Posterior cingulate gyrus (tissue), 11 donors: ENCODE measurements at regions not wholly inside any gene's neighbourhood (a gene's known extent, or its start where the extent isn't known, plus 50 kb on each side); places are given as distances from the start of the nearest gene placed in this dataset.
"Not testable (repeated sequence)": the region's sequence is repeated elsewhere in the genome, so short reads cannot be mapped to it uniquely, and the experiment has no call there.

Experiments
- DNase-seq, 10 donors: peaks; one replicate each; pipeline versions ENCODE4 v3.0.0 to v3.0.0-alpha.2; 2020 to 2021; ENCODE audit warnings: mixed read lengths in 3 of 10
- intact Hi-C: fragments of 100-400 bp; cut with DNase I; formaldehyde crosslinking; loops from one replicate; pipeline ENCODE4 v1.15.1; 2023

GRCh38 chr12:90831712-90832111, 123.3 kb downstream of the CCER1 start:
- no peak for DNase-seq
- intact Hi-C loops: no loop called here

GRCh38 chr12:90829044-90829443, 125.9 kb downstream of the CCER1 start:
- intact Hi-C loops: no loop called here

GRCh38 chr12:90828621-90829020, 126.4 kb downstream of the CCER1 start:
- intact Hi-C loops: no loop called here

More at GRCh38 chr12:90829044-90829443, 125.9 kb downstream of the CCER1 start:
- DNase-seq: no peak

GRCh38 chr12:90827567-90827966, 127.4 kb downstream of the CCER1 start:
- no peak for DNase-seq
- intact Hi-C loops: no loop called here

More at GRCh38 chr12:90828621-90829020, 126.4 kb downstream of the CCER1 start:
- DNase-seq: no peak

GRCh38 chr12:90826036-90826435, 128.9 kb downstream of the CCER1 start:
- no peak for DNase-seq
- intact Hi-C loops: no loop called here

- peak in 2 of 10 donors; percentile 67 to 79 for DNase-seq
- intact Hi-C loops: no loop called here
Observed at GRCh38 chr12:90823859-90824258, 131.1 kb downstream of the CCER1 start.

- intact Hi-C loops: no loop called here
- no peak for DNase-seq
Observed at GRCh38 chr12:90819709-90820108, 135.3 kb downstream of the CCER1 start.

- no peak for DNase-seq
- intact Hi-C loops: no loop called here
Observed at GRCh38 chr12:90816353-90817089, 138.5 kb downstream of the CCER1 start.

GRCh38 chr12:90809940-90810339, 145.0 kb downstream of the CCER1 start:
- intact Hi-C loops: no loop called here
- no peak for DNase-seq

GRCh38 chr12:90808568-90808967, 146.4 kb downstream of the CCER1 start:
- intact Hi-C loops: no loop called here
- DNase-seq: no peak

- intact Hi-C loops: no loop called here
- DNase-seq: no peak
Observed at GRCh38 chr12:90802727-90803126, 152.2 kb downstream of the CCER1 start.

- no peak for DNase-seq
- intact Hi-C loops: no loop called here
Observed at GRCh38 chr12:90801776-90802175, 153.2 kb downstream of the CCER1 start.

GRCh38 chr12:90794212-90794611, 160.8 kb downstream of the CCER1 start:
- intact Hi-C loops: no loop called here
- no peak for DNase-seq

GRCh38 chr12:90792718-90793117, 162.3 kb downstream of the CCER1 start:
- intact Hi-C loops, DNase-seq: not testable (repeated sequence)

- no peak for DNase-seq
- intact Hi-C loops: no loop called here
Observed at GRCh38 chr12:90791445-90791844, 163.5 kb downstream of the CCER1 start.

GRCh38 chr12:90790747-90791146, 164.2 kb downstream of the CCER1 start:
- intact Hi-C loops: no loop called here
- DNase-seq: no peak

- no peak for DNase-seq
- intact Hi-C loops: no loop called here
Observed at GRCh38 chr12:90773491-90773890, 181.5 kb downstream of the CCER1 start.

GRCh38 chr12:90770861-90771260, 184.1 kb downstream of the CCER1 start:
- intact Hi-C loops: no loop called here
- DNase-seq: no peak

- no peak for DNase-seq
Observed at GRCh38 chr12:90757957-90758356, 197.0 kb downstream of the CCER1 start.

GRCh38 chr12:90745211-90745610, 209.8 kb downstream of the CCER1 start:
- DNase-seq: no peak
- intact Hi-C loops: no loop called here

More at GRCh38 chr12:90757957-90758356, 197.0 kb downstream of the CCER1 start:
- intact Hi-C loops: no loop called here

GRCh38 chr12:90741611-90742010, 213.4 kb downstream of the CCER1 start:
- DNase-seq: no peak
- intact Hi-C loops: no loop called here

GRCh38 chr12:90729736-90730135, 225.2 kb downstream of the CCER1 start:
- intact Hi-C loops: no loop called here
- DNase-seq: no peak

GRCh38 chr12:90712671-90713070, 242.3 kb downstream of the CCER1 start:
- DNase-seq: no peak
- intact Hi-C loops: no loop called here
